ENCODE measurements at regions not wholly inside any gene's neighbourhood (a gene's known extent, or its start where the extent isn't known, plus 50 kb on each side); places are given as distances from the start of the nearest gene placed in this dataset.

GRCh38 chr21:27839512-27840115 lies 872.7 kb upstream of the ADAMTS5 start:
- TF ChIP-seq, protein P1, sequence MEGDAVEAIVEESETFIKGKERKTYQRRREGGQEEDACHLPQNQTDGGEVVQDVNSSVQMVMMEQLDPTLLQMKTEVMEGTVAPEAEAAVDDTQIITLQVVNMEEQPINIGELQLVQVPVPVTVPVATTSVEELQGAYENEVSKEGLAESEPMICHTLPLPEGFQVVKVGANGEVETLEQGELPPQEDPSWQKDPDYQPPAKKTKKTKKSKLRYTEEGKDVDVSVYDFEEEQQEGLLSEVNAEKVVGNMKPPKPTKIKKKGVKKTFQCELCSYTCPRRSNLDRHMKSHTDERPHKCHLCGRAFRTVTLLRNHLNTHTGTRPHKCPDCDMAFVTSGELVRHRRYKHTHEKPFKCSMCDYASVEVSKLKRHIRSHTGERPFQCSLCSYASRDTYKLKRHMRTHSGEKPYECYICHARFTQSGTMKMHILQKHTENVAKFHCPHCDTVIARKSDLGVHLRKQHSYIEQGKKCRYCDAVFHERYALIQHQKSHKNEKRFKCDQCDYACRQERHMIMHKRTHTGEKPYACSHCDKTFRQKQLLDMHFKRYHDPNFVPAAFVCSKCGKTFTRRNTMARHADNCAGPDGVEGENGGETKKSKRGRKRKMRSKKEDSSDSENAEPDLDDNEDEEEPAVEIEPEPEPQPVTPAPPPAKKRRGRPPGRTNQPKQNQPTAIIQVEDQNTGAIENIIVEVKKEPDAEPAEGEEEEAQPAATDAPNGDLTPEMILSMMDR (conservative IDR thresholded peaks at IDR 0.05; ENCODE audit: low read depth, low read length), result no peak
- TF ChIP-seq EZH2 (IDR thresholded peaks at IDR 0.05; ENCODE audit: borderline replicate concordance, low read depth, low read length, poor library complexity, severe bottlenecking), result no peak

All from A673 (cell line).